ENCODE measurements at regions not wholly inside any gene's neighbourhood (a gene's known extent, or its start where the extent isn't known, plus 50 kb on each side); places are given as distances from the start of the nearest gene placed in this dataset.
A peak's percentile ranks its signal among the peaks of the same experiment; 100 is the strongest.

GRCh38 chr1:229058111-229058561 is 212.8 kb upstream of the RAB4A start:
- Histone ChIP-seq H3K4me3 (no peak overlapping the region), H3K27me3 (no peaks in the 10 kb centered on the region), H3K4me1 (peaks cover 3 to 4% of the 10 kb centered on the region in 2 donors), H3K27ac (peak overlapping the region in 1 of 4 donors; percentile 14), H3K9me3 (no peaks in the 10 kb centered on the region), H3K36me3 (no peaks in the 10 kb centered on the region)
- intact Hi-C loops (cut with DNase I; ENCODE audit: low total_unique reads): no loop called here
- in situ Hi-C loops (cut with MboI; ENCODE audit: low sequenced_read_pairs in 4 of 4): no loop called here
- DNase-seq (no peak), ATAC-seq (no peak)
- TF ChIP-seq CTCF (IDR thresholded peaks at IDR 0.05 in 4 of 5, conservative IDR thresholded peaks at IDR 0.05 in 1 of 5) (no peak), POLR2A (IDR thresholded peaks at IDR 0.05) (no peak)

GRCh38 chr1:229058729-229059128 is 212.2 kb upstream of the RAB4A start:
- Histone ChIP-seq H3K27me3 (no peaks in the 10 kb centered on the region), H3K4me3 (no peak overlapping the region), H3K27ac (peak overlapping the region in 2 of 4 donors; percentile 14 to 17), H3K4me1 (peaks cover 3 to 4% of the 10 kb centered on the region in 2 donors), H3K9me3 (no peaks in the 10 kb centered on the region), H3K36me3 (no peaks in the 10 kb centered on the region)
- intact Hi-C loops (cut with DNase I; ENCODE audit: low total_unique reads) (no loop called here), in situ Hi-C loops (cut with MboI; ENCODE audit: low sequenced_read_pairs in 4 of 4) (no loop called here)
- no peak for TF ChIP-seq CTCF (IDR thresholded peaks at IDR 0.05 in 4 of 5, conservative IDR thresholded peaks at IDR 0.05 in 1 of 5)
- no peak for TF ChIP-seq POLR2A (IDR thresholded peaks at IDR 0.05)
- DNase-seq (no peak), ATAC-seq (no peak)

- in situ Hi-C loops (cut with MboI; ENCODE audit: low sequenced_read_pairs in 4 of 4) (no loop called here), intact Hi-C loops (cut with DNase I; ENCODE audit: low total_unique reads) (no loop called here)
- Histone ChIP-seq H3K4me1 (peaks cover 3 to 4% of the 10 kb centered on the region in 2 donors), H3K36me3 (no peaks in the 10 kb centered on the region), H3K27me3 (no peaks in the 10 kb centered on the region), H3K4me3 (no peak overlapping the region), H3K27ac (peak overlapping the region in 1 of 4 donors; percentile 17), H3K9me3 (no peaks in the 10 kb centered on the region)
- DNase-seq (no peak), ATAC-seq (peak; percentile 60 to 75)
- no peak for TF ChIP-seq POLR2A (IDR thresholded peaks at IDR 0.05)
- TF ChIP-seq CTCF (IDR thresholded peaks at IDR 0.05 in 4 of 5, conservative IDR thresholded peaks at IDR 0.05 in 1 of 5): no peak
Observed at GRCh38 chr1:229059671-229060539, 211.0 kb upstream of the RAB4A start.

- intact Hi-C loops (cut with DNase I; ENCODE audit: low total_unique reads) (no loop called here), in situ Hi-C loops (cut with MboI; ENCODE audit: low sequenced_read_pairs in 4 of 4) (no loop called here)
- ATAC-seq: no peak
Observed at GRCh38 chr1:229062135-229062534, 208.8 kb upstream of the RAB4A start.

More at GRCh38 chr1:229062135-229062534, 208.8 kb upstream of the RAB4A start:
- Histone ChIP-seq H3K9me3 (no peaks in the 10 kb centered on the region), H3K36me3 (no peaks in the 10 kb centered on the region), H3K27me3 (no peaks in the 10 kb centered on the region), H3K4me1 (peaks cover 3 to 4% of the 10 kb centered on the region in 2 donors), H3K4me3 (no peak overlapping the region), H3K27ac (no peak overlapping the region)
- no peak for TF ChIP-seq CTCF (IDR thresholded peaks at IDR 0.05 in 4 of 5, conservative IDR thresholded peaks at IDR 0.05 in 1 of 5)
- TF ChIP-seq POLR2A (IDR thresholded peaks at IDR 0.05): no peak
- DNase-seq: peak in 1 of 2 donors; percentile 40

Data from gastrocnemius medialis (tissue), 4 donors.